HG02623 (cell line): ENCODE measurements at regions not wholly inside any gene's neighbourhood (a gene's known extent, or its start where the extent isn't known, plus 50 kb on each side); places are given as distances from the start of the nearest gene placed in this dataset.

ENCODE experiments used
- ATAC-seq: cut with Tn5 transposase; IDR thresholded peaks from one replicate; pipeline ENCODE4 v1.9.1; 2021; ENCODE audit warnings: moderate library complexity; ENCODE audit not compliant: unreplicated experiment

DNA sequence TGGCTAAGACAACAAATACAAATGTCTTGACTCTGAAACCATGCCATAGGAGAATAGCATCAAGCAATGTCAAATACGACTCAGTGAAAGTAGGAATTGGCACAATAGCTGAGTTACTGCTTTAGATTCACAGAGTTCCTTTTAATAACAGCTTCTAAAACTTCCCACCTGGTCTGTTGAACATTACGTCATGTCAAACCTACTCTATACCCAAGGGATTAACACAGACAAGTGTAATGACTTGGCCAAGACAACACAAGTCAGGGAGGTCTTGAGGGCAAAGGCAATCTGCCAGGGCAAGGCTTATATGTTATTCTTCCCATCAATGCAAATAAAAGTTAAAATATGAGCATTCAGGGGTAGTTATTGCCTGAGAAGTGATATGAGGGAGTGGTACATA is 265.1 kb upstream of the PRDM1 start:
- no peak for ATAC-seq

DNA sequence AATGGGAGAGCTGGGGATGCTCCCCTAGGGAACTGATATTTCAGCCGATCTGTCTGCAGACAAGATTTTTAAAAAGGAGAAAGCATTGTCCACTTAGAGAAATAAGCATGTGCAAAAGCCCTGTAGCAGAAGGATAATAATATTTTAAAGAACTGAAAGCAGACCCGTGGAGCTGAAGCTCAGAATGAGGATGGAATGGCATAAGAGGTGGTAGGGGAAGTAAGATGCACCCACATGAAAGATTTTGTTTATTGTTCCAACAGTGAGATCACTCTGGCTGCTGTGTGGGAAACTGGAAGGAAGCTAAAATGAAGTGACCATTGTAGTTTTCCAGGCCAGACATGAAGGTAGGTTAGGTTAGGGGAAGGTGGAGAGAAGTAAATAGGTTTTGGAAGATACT is 266.4 kb upstream of the PRDM1 start:
- ATAC-seq: no peak

DNA sequence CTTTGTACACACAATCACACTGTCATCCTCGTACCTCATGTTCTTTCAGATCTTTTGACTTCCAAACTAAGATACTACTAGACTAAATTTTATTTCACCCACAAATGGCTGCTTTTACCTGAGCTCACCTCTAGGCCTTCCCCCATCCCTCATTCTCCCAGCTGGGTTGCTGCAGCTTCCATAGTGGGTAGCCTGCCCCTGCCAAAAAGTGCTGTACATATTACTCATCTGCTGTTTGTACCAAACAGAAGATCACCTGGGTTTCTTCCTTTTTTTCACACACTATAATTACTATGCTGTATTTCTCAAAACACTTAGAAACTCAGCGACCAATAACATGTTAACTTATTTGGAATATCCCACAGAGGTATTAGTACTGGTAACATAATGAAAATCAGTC is 267.6 kb upstream of the PRDM1 start:
- ATAC-seq: no peak

DNA sequence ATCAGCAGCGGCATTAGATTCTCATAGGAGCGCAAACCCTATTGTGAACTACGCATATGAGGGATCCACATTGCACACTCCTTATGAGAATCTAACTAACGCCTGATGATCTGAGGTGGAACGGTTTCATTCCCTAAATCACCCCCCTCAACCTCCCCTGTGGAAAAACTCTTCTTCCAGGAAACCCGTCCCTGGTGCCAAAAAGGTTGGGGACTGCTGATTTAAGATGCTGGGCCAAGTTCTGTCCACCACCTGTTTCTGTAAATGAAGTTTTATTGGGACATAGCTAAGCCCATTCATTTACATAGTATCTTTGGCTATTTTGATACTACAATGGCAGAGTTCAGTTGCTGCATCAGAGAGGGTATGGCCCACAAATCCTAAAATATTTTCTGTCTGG is 268.2 kb upstream of the PRDM1 start:
- ATAC-seq: no peak

DNA sequence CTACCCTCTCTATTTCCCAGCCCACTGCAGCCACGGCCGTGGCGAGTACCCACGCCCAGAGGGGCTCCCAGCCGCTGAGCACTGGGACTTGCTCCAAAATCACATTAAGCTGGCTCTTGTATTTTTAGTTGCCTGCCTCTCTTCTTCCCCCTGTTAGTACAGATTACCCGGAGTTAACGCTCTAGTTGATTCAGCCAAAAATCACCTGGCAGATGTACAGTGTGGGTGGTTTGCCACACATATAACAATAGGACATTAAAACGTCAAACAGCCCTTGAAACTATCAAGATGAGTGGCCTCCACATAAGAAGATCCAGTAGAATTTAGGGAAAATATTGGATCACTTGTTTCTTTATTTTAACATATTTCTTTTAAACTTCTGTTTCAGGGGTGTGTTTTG is 268.8 kb upstream of the PRDM1 start:
- ATAC-seq: no peak

DNA sequence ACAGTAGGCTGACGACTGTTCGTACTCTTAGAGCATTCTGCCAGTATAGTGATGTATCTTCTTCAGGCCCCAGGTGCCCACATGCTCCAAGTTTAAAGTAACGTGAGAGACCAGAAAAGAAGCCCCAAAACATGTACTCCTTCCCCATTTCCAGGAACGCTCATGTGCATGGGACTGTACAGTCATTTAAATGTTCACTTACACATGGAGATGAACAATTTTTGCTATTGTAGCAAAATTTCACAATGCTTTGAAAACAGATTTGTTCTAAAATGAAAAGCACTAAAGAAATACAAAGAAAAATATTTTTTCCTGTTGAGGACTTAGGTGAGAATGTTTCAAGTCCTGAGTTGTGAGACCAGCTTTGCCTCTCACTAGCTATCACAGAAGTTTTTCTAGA is 269.3 kb upstream of the PRDM1 start:
- ATAC-seq: no peak

DNA sequence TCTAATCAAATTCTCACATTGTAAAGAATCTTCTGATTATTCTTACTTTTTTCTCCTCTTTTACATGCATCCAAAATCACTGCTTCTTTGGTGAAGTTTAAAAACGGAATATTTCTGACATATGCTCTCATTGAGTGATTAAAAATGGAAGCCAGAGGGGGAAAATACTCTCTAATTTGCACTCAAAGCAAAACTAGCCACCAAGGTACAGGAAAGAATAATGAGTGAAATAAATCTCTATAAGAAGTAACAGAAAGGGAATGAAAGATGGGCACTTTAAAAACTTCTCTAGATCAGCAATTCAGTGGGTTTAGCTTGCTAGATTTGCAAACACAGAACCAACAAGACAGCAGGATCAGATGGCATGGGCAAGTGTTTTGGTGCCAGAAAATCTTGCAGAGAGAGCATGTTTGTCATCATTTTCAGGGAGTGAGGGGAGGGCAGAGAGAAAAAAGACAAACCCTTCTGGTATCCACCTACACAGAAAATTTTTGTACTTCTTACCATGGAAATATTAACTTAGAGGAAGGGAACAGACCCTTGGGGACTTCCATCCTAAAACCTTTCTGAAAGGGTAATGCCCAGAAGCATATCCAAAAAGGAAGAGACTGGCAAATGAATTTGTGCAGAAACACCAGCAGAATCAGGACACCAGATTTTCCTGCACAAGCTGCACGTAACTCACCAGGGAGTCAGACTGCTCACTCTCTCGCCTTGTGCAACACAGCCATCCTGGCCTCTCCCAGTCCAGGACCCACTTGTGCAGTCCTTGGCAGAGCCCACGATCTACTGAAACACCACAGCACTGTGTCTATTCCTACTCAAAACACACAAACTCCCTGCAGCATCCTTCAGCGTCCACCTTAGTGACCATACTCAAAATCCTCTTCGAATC is 270.2 kb upstream of the PRDM1 start:
- ATAC-seq: no peak

DNA sequence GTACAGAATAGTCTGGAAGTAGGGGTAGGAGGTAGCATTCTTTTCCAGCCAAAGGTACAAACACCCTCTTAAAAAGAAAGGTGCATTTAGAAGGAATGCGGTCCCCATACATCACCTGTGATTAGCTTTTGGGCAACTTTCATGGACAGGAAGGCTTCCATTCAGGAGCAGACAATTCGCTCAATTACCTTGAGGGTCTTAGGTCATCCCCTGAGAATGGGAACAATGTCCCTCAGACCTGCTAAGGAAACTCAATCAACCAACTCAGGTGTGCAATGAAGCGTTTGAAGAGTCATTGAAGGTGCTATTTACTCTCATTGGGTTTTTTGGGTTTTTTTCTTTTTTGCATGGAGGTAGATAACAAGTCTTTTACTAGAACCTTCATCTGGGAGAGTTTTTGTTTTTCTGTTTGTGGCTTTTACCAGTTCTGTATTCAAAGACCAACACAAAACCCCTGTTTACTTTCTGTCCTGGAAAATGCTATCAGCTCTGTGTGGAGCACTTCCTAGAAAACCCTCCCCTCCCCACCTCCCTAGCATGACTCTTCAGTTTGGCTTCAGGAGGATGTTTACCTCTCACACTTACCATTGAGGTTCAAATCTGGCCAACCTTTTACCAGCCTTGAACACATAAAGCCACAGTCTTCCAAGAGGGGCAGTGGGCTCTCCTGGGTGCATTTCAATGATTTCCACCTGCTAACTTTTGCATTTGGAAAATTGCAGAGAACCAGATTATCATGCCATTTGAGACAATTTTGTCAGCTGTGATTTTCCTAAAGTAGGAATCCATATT is 271.2 kb upstream of the PRDM1 start:
- no peak for ATAC-seq

DNA sequence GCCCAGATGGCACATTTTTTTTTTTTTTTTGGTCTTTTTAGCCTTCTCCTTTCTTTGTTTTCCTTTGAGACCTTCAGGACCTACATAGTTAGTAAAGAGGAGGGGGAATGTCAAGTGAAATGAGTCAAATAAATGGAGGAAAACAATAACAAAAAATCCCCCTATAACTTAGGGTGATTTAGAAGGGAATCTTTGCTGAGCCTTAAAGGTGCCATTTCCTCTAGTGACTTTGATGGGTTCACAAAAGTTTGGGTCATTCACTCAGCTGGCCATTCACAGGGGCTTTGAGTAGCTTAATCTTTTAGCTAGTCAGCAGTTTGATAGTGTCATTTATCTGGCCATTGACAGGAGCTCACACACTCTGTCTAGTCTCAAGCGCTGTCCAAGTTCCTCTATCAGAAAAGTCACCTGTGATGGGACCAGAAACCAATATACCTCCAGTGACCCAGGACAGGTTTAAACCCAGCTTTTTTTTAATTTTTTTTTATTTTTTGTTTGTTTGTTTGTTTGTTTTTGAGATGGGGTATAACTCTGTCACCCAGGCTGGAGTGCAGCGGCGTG is 275.1 kb upstream of the PRDM1 start:
- ATAC-seq: no peak

DNA sequence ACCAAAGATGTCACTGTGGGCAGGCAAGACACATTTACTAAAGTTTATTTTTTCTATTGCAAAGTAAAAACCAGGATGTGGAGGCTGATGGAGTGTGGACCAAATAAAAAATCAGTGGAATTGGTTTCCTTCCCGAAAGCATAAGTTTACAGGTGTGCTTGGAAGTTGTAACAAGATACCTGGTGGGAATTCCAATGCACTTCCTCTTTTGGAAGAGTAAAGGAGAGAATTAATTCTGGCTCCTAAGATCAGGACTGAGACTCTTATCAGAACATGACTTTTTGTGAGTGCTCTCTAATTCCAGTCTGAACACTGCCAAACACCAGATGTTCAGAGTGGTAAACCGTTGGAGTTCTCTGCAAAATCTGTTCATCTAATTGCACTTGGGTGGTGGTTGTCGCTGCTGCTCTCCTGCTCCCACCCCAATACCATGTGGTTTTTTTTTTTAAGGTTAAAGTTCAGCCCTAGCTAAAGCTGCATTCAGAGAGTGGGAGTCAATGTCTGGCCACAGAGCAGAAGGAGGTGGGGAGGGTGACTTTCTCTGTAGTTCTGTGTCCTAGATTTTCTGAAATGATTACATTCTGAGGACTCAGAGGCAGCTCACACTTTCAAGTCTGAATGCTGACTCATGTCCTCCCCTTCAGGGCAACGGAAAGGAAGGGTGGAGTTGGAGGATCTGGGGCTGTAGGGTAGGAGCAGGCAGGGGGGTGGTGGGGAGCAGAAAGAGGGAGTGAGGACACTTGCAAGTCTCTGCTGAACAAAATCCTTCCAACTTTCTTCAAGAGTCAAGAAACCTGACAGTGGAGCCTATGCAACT is 275.8 kb upstream of the PRDM1 start:
- peak; percentile 68 for ATAC-seq

DNA sequence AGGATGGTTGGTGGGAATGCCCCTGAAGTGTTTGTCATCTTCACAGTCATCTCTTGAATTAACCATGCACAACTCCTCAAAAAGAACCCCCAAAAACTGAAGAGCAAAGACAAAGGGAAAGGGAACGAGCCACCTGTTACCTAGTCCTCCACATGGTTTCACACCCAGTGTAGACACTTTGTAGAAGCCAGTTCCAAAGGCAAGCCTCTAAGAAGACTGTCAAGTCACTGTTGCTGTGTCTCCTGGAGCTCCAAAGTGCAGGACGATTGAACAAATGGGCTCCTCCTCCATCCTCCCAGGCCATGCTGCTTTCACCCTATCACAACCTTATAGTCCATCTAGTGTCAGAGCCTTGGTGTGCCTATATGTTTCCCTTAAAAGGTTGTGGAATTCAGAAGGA is 277.6 kb upstream of the PRDM1 start:
- ATAC-seq: no peak

DNA sequence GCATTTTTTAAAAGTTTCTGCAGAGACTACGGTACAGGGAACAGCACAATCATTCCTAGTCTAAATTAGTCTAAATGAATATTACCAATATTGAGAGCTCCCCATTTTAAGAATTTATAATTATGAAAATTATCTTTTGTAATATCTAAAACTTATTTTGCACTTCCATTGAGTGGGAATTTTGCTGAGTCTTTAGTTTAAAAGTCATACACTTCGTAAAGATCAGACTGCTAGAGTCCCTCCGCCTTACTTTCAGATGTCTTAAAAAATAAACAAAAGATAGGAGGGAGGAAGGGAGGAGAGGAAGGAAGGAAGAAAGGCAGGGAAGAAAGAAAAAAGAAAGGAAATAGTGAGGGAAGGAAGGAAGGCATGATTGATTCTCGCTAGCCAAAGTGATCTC is 278.2 kb upstream of the PRDM1 start:
- no peak for ATAC-seq

DNA sequence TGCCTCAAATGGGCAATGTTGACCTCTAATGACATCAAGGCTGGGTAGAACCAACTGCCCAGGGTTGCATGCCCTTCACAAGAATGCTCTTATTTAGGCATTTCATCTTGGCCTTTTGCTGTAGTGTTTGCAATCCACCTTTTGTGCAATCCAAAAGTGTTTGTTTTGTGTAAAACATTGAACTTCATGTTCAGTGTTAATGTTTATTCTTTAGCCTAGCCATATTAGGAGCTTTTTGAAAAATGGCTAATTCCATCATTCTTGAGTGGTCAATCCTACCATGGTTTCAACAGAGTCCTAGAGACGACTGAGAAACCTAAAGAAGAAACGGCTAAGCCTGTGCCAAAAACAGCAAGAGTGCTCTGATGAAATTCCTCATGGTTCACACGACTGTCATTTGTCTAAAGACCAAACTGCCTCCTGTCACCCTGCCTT is 279.6 kb upstream of the PRDM1 start:
- ATAC-seq: no peak

DNA sequence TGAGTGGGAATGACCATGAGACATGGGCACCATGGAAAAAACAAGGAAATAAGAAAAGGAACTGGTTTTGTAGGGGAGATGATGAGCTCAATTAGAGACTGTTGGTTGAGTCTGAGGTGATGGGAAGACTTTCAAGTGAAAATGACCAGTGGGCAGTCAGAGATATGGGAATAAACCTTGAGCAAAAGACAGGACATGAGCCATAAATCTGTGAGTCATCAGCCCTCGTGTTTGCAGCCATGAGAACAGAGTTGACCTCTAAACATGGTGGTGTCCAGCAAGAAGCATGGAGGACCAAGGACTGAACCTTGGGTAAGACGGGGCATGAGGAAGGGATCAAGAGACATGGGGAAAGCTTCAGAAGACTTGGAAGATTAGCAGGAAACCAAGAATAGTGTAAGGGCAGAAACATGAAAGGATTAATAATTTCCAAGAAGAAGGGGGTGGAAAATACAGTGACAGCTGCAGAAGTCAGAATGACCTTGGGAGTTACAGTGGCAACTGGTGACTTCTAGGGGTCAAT is 280.6 kb upstream of the PRDM1 start:
- ATAC-seq: no peak

DNA sequence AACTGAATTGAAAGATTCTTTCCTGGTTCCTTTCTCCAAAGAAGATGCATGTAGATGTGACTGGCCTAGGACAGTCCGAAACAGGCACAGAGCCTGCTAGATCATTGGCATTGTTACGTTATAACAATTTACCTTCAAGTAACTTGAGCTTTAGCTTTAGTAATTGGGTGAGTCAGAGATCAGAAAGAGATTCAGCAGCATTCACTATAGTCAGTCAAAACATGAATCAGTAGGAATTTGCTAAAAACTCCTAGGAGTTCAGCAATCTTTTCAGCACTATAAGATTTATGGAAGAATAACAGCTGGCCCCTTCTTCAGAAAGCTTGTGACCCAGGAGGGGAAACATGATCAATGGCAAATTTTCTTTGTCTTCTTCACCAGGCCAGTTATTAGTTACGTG is 281.7 kb upstream of the PRDM1 start:
- no peak for ATAC-seq

DNA sequence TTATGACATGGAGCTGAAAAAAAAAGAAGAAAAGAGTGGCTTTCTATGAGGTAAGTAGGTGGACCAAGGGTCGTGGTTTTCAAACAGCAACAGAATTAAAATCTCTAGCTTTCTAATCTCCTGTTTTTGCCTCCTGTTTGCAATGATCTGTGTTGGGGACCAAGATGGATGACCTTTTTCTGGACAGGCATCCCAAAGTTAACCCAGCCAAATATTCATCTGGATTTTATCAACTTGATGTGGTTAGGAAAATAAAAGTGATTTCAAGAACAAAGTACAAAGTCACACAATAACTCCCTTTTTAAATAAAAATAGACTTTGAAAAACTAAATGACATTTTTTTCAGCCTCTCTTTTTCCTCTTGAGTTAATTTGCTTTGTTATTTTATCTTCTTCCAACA is 282.1 kb upstream of the PRDM1 start:
- ATAC-seq: no peak

DNA sequence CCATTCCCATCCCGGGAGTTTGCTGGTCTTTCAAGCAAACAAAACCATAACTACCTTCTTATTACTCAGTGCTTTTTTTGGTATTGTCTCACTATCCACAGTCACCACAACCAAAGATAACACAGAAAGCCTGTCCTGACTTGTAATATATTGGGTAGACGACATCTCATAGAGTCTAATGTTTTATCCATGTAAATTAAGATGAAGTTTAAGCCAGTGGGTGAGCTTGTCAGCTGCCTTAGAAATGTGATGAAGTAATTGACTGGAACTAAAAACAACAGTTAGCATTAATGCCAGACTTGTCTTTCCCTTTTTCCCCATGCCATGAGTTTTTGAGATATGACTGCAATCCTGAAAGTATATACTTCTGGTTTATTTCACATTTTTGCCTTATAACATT is 282.7 kb upstream of the PRDM1 start:
- no peak for ATAC-seq

DNA sequence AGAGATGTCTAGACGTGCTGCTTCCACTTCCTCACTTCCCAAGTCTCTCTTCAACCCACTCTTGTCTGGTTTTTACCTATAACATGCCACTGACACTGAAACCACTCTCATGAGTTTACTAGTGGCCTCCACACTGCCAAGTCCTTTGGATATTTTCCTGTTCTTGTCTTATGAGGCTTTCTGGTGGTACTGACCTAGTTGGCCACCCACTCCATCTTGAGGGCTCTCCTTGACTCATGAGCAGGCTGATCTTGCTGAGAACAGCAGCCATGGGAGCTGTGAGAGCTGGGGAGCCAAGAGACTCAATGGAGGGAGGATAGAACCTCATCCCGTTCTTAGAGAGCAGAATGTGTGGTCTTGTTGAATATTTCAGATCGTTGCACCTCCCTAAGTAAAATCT is 283.4 kb upstream of the PRDM1 start:
- ATAC-seq: no peak

DNA sequence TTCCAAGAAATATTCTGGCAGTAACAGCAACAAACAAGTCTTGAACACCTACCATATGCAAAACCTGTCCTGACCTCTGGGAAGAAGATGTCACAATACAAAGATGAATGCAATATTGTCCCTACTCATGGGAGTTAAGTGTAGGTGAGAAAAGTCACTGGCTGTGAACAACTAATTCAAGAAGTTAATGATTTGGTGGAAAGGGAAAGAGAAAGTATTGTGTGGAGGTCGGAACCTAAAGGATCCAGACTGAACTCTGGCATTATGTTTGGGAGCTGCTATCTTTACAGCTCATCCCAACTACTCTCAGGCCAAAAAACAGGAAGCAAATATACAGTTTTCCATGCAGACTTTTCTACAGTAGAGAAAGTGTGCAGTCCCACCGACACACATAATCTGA is 285.3 kb upstream of the PRDM1 start:
- no peak for ATAC-seq

DNA sequence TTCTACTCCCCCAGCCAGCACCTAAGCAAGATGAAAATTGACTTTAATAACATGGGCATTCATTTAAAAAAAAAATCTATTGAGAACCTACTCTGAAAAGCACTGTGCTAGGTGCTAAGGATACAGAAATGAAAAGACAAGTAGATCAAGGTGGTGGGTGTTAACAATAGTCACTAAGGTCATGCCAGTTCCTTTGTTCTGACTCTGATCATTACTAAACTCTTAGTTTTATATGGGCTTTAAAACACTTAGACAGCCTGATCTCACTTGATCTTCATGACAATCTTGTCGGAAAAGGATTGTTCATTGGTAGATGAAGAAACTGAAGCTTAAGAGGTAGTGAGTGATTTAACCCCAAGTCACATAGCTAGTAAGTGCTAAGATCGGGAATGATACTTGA is 285.7 kb upstream of the PRDM1 start:
- ATAC-seq: no peak

DNA sequence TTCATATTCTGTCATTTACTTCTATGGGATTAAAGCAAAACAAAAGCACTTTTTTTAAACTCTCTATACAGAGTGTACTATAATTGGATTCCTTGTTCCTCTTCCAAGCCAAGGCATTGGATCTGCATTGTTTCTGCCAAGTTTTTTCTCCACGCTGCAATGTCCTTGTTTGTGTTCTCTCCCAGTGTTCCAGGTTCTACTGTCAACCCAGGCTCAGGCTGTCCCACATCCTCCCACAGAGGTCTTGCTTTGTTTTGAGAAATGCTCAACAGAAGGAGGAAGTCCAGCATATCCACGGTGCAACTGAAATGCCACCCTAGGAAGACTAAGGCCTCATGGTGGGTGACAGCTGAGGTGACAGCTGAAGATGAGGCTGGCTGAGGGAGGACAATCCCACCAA is 287.1 kb upstream of the PRDM1 start:
- ATAC-seq: no peak
